Ovary (tissue), 7 donors: ENCODE measurements at regions not wholly inside any gene's neighbourhood (a gene's known extent, or its start where the extent isn't known, plus 50 kb on each side); places are given as distances from the start of the nearest gene placed in this dataset.

Experiments used
- DNase-seq, 5 donors: peaks; one replicate each; pipeline ENCODE4 v3.0.0-alpha.2; 2019 to 2020
- H3K27ac ChIP-seq, 2 donors: fragments of 200-600 bp; one replicate each; pipeline versions ENCODE4 v1.5.1 to v1.8.0; 2019 to 2022
- H3K27me3 ChIP-seq: fragments of 200-600 bp; one replicate; pipeline ENCODE4 v1.8.0; 2022
- H3K36me3 ChIP-seq: fragments of 200-600 bp; sonication (generic); one replicate; pipeline ENCODE4 v1.5.1; 2019
- H3K4me1 ChIP-seq: one replicate; pipeline ENCODE4 v1.8.1; 2013; ENCODE audit warnings: mild to moderate bottlenecking, moderate library complexity; ENCODE audit not compliant: insufficient read depth
- H3K4me3 ChIP-seq: fragments of 200-600 bp; sonication (generic); one replicate; pipeline ENCODE4 v1.5.1; 2017
- H3K9me3 ChIP-seq, 2 donors: fragments of 200-600 bp in 1 of 2; sonication (generic) in 1 of 2; one replicate each; pipeline versions ENCODE4 v1.5.1 to v1.8.1; 2013 to 2019; ENCODE audit warnings: mild to moderate bottlenecking in 1 of 2, moderate library complexity in 1 of 2
- CTCF ChIP-seq, 3 donors: fragments of 450-650 bp in 2 of 3; fragments of 200-600 bp in 1 of 3; IDR thresholded peaks; one replicate each; pipeline versions ENCODE4 v1.5.1 to v1.8.0; 2016 to 2022; ENCODE audit warnings: antibody characterized with exemption in 3 of 3, mild to moderate bottlenecking in 1 of 3
- EP300 ChIP-seq: sonication (generic); formaldehyde crosslinking; IDR thresholded peaks from one replicate; pipeline ENCODE4 v1.6.1; 2017; ENCODE audit warnings: antibody characterized with exemption
- POLR2A ChIP-seq: fragments of 450-650 bp; IDR thresholded peaks from one replicate; pipeline ENCODE4 v1.6.1; 2017; ENCODE audit warnings: antibody characterized with exemption, mild to moderate bottlenecking, moderate library complexity
- WGBS, 3 donors: extraction: QIAGEN DNeasy Blood & Tissue Kit in 1 of 3; methylation state at CpG; one replicate each; pipeline versions ENCODE4 v1.1.5 to v1.1.7; 2013 to 2017; 5-methylcytosine and 5-hydroxymethylcytosine counted together
- intact Hi-C, 4 donors: fragments of 100-400 bp; cut with DNase I; formaldehyde crosslinking; loops; one replicate each; pipeline versions ENCODE4 v1.11.0 to v1.15.1; 2022 to 2023
- donor health status: DM: no; HTN: no; CAD: no; lungs with moderate emphysema.
- donor health status: DM: no; HTN: no; CAD: no.
- donor health status: Bipolar disorder and iron deficiency.
- donor health status: DM: no; HTN: no; CAD: no.
- donor health status: DM: yes; HTN: yes; CAD: no.

GRCh38 chr4:123613586-123614344, 217.2 kb downstream of the SPRY1 start:
- Histone ChIP-seq H3K4me3 (no peak overlapping the region), H3K27ac (no peak overlapping the region), H3K27me3 (no peaks in the 10 kb centered on the region), H3K4me1 (peaks cover 2% of the 10 kb centered on the region), H3K36me3 (no peaks in the 10 kb centered on the region), H3K9me3 (no peaks in the 10 kb centered on the region)
- DNase-seq, result no peak
- TF ChIP-seq POLR2A (no peak), EP300 (no peak), CTCF (IDR thresholded peaks at IDR 0.05) (no peak)
- intact Hi-C loops, result no loop called here
- 86 to 89% (median 87%) methylated on average over 9 of the region's 9 CpGs for WGBS, 3 donors

- Histone ChIP-seq H3K27me3 (no peaks in the 10 kb centered on the region), H3K9me3 (no peaks in the 10 kb centered on the region), H3K4me1 (peaks cover 2% of the 10 kb centered on the region), H3K4me3 (no peak overlapping the region), H3K36me3 (no peaks in the 10 kb centered on the region), H3K27ac (no peak overlapping the region)
- intact Hi-C loops, result no loop called here
- no peak for TF ChIP-seq EP300
- TF ChIP-seq POLR2A, result no peak
- no peak for TF ChIP-seq CTCF (IDR thresholded peaks at IDR 0.05)
- 96 to 98% (median 98%) methylated on average over 2 of the region's 2 CpGs for WGBS, 3 donors
- DNase-seq, result no peak
Observed at GRCh38 chr4:123615901-123616300, 219.3 kb downstream of the SPRY1 start.

- DNase-seq, result peak in 2 of 5 donors; percentile 24 to 49
Observed at GRCh38 chr4:123616951-123617461, 220.4 kb downstream of the SPRY1 start.

GRCh38 chr4:123617791-123618190, 221.2 kb downstream of the SPRY1 start:
- no peaks in the 10 kb centered on the region for H3K36me3 ChIP-seq
- H3K27ac ChIP-seq, result no peak overlapping the region
- H3K27me3 ChIP-seq, result no peaks in the 10 kb centered on the region
- no peak for DNase-seq
- no peak for TF ChIP-seq EP300
- TF ChIP-seq CTCF (IDR thresholded peaks at IDR 0.05), result no peak
- no peak for TF ChIP-seq POLR2A
- H3K4me1 ChIP-seq, result peaks cover 2% of the 10 kb centered on the region
- no peaks in the 10 kb centered on the region for H3K9me3 ChIP-seq
- 89 to 100% (median 98%) methylated on average over 1 of the region's 1 CpG for WGBS, 3 donors
- no peak overlapping the region for H3K4me3 ChIP-seq
- intact Hi-C loops, result no loop called here

More at GRCh38 chr4:123616951-123617461, 220.4 kb downstream of the SPRY1 start:
- no peaks in the 10 kb centered on the region for H3K27me3 ChIP-seq
- H3K27ac ChIP-seq, result no peak overlapping the region
- H3K36me3 ChIP-seq, result no peaks in the 10 kb centered on the region
- peaks cover 2% of the 10 kb centered on the region for H3K4me1 ChIP-seq
- H3K4me3 ChIP-seq, result no peak overlapping the region
- intact Hi-C loops, result no loop called here
- WGBS, 3 donors, result 54 to 64% (median 63%) methylated on average over 6 of the region's 6 CpGs
- TF ChIP-seq EP300 (no peak), POLR2A (no peak), CTCF (IDR thresholded peaks at IDR 0.05) (no peak)
- H3K9me3 ChIP-seq, result no peaks in the 10 kb centered on the region
